PC-3 (cell line): ENCODE measurements at regions not wholly inside any gene's neighbourhood (a gene's known extent, or its start where the extent isn't known, plus 50 kb on each side); places are given as distances from the start of the nearest gene placed in this dataset.

Source experiments
- ATAC-seq: fragments of 200-7000 bp; cut with Tn5 transposase; 2 replicates; pipeline ENCODE4 v1.9.1; 2020; ENCODE audit warnings: mild to moderate bottlenecking, moderate library complexity
- BruUV-seq: library from RNA; stranded (reverse); fragments of 400-500 nt; replicated peaks from 2 replicates; lab custom pipeline; 2021; lab: Mats Ljungman, UMichigan
- CTCF ChIA-PET: fragments of 300-600 bp; sonication (Branson Sonifier 250); formaldehyde crosslinking; loops from one replicate; lab custom pipeline; 2022; ENCODE audit warnings: antibody characterized with exemption; lab: Charles Lee
- POLR2A ChIA-PET: fragments of 300-600 bp; sonication (Branson Sonifier 250); formaldehyde crosslinking; loops from one replicate; lab custom pipeline; 2022; ENCODE audit warnings: antibody characterized with exemption; ENCODE audit not compliant: unreplicated experiment; lab: Charles Lee
- DNase-seq: peaks from one replicate; pipeline ENCODE4 v3.0.0-alpha.2; 2015
- H2AFZ ChIP-seq: fragments of 300-600 bp; sonication (generic); 2 replicates; pipeline ENCODE4 v1.6.0; 2016; ENCODE audit warnings: antibody characterized with exemption, low read length
- H3F3A ChIP-seq: fragments of 300-600 bp; sonication (generic); one replicate; pipeline ENCODE4 v1.6.0; 2017; ENCODE audit warnings: antibody characterized with exemption, low read length, control low read depth, mild to moderate bottlenecking; ENCODE audit not compliant: unreplicated experiment
- H3K27ac ChIP-seq: fragments of 300-600 bp; sonication (generic); 2 replicates; pipeline ENCODE4 v1.5.1; 2016; ENCODE audit warnings: mild to moderate bottlenecking, low read length
- H3K27me3 ChIP-seq: fragments of 300-600 bp; sonication (generic); 2 replicates; pipeline ENCODE4 v1.6.1; 2016; ENCODE audit warnings: low read length, mixed read lengths
- H3K36me3 ChIP-seq: fragments of 300-600 bp; sonication (generic); 2 replicates; pipeline ENCODE4 v1.6.1; 2016; ENCODE audit warnings: low read depth, mixed run types, low read length, mixed read lengths
- H3K4me1 ChIP-seq: fragments of 300-600 bp; sonication (generic); 2 replicates; pipeline ENCODE4 v1.5.1; 2016; ENCODE audit warnings: low read length; ENCODE audit not compliant: insufficient read depth
- H3K4me2 ChIP-seq: fragments of 300-600 bp; sonication (generic); 2 replicates; pipeline ENCODE4 v1.6.0; 2016; ENCODE audit warnings: low read length
- H3K4me3 ChIP-seq: fragments of 300-600 bp; sonication (generic); 2 replicates; pipeline ENCODE4 v1.5.1; 2016; ENCODE audit warnings: mild to moderate bottlenecking, low read length, mixed read lengths
- H3K79me2 ChIP-seq: fragments of 300-600 bp; sonication (generic); 2 replicates; pipeline ENCODE4 v1.6.1; 2017; ENCODE audit warnings: low read length, mixed read lengths
- H3K9ac ChIP-seq: fragments of 300-600 bp; sonication (generic); 2 replicates; pipeline ENCODE4 v1.6.0; 2016; ENCODE audit warnings: mild to moderate bottlenecking, low read length
- H3K9me2 ChIP-seq: fragments of 300-600 bp; sonication (generic); replicated peaks from 2 replicates; pipeline ENCODE4 v1.6.1; 2016; ENCODE audit warnings: mixed run types, low read length, mixed read lengths
- H3K9me3 ChIP-seq: fragments of 300-600 bp; sonication (generic); 2 replicates; pipeline ENCODE4 v1.6.1; 2016; ENCODE audit warnings: low read length, mixed read lengths
- H4K20me1 ChIP-seq: fragments of 300-600 bp; sonication (generic); 2 replicates; pipeline ENCODE4 v1.6.1; 2016; ENCODE audit warnings: low read length, mixed read lengths
- CTCF ChIP-seq: fragments of 300-600 bp; sonication (generic); conservative IDR thresholded peaks from 2 replicates; pipeline ENCODE4 v1.5.1; 2017; ENCODE audit warnings: antibody characterized with exemption, low read depth, mild to moderate bottlenecking, low read length
- EZH2 ChIP-seq: fragments of 300-600 bp; sonication (generic); IDR thresholded peaks from one replicate; pipeline ENCODE4 v1.6.1; 2017; ENCODE audit warnings: antibody characterized with exemption, mild to moderate bottlenecking, low read length; ENCODE audit not compliant: unreplicated experiment
- EZH2phosphoT487 ChIP-seq: fragments of 300-600 bp; sonication (generic); IDR thresholded peaks from 2 replicates; pipeline ENCODE4 v1.6.1; 2018; ENCODE audit warnings: mild to moderate bottlenecking, antibody characterized with exemption, low read length, borderline replicate concordance
- intact Hi-C: fragments of 100-400 bp; cut with micrococcal nuclease; formaldehyde crosslinking; loops from 2 replicates; pipeline ENCODE4 v1.9.0; 2023

- ATAC-seq (no peak), DNase-seq (no peak)
- no peak overlapping the region for H3K4me2 ChIP-seq
- TF ChIP-seq CTCF: no peak
- no peak for TF ChIP-seq EZH2
- no peak for TF ChIP-seq EZH2phosphoT487
- H3K4me3 ChIP-seq: no peak overlapping the region
- no peak overlapping the region for H3K9ac ChIP-seq
- H3K27me3 ChIP-seq: no peaks in the 10 kb centered on the region
- intact Hi-C loops: no loop called here
- H3K4me1 ChIP-seq: no peaks in the 10 kb centered on the region
- BruUV-seq: no TSS peak
- no peaks in the 10 kb centered on the region for H3K9me2 ChIP-seq
- H3F3A ChIP-seq: no peaks in the 10 kb centered on the region
- ChIA-PET CTCF (no interaction called here), POLR2A (no interaction called here)
- H3K79me2 ChIP-seq: no peaks in the 10 kb centered on the region
- no peak overlapping the region for H2AFZ ChIP-seq
- no peak overlapping the region for H3K27ac ChIP-seq
- no peaks in the 10 kb centered on the region for H3K36me3 ChIP-seq
- no peaks in the 10 kb centered on the region for H3K9me3 ChIP-seq
- no peaks in the 10 kb centered on the region for H4K20me1 ChIP-seq
Observed at GRCh38 chr10:8416192-8416701, 361.8 kb downstream of the GATA3 start.

GRCh38 chr10:8416760-8417159 lies 362.3 kb downstream of the GATA3 start:
- CTCF ChIA-PET: no interaction called here

GRCh38 chr10:8417631-8418030 lies 363.1 kb downstream of the GATA3 start:
- H3F3A ChIP-seq: no peaks in the 10 kb centered on the region
- no peaks in the 10 kb centered on the region for H3K4me1 ChIP-seq
- no peaks in the 10 kb centered on the region for H3K9me2 ChIP-seq
- no peaks in the 10 kb centered on the region for H3K27me3 ChIP-seq
- no peaks in the 10 kb centered on the region for H3K36me3 ChIP-seq
- DNase-seq (no peak), ATAC-seq (no peak)
- no peaks in the 10 kb centered on the region for H4K20me1 ChIP-seq
- no peaks in the 10 kb centered on the region for H3K79me2 ChIP-seq
- CTCF ChIA-PET: no interaction called here
- TF ChIP-seq EZH2phosphoT487 (no peak), CTCF (no peak), EZH2 (no peak)
- intact Hi-C loops: no loop called here
- no peak overlapping the region for H3K4me2 ChIP-seq
- no peak overlapping the region for H2AFZ ChIP-seq
- H3K4me3 ChIP-seq: no peak overlapping the region
- H3K9ac ChIP-seq: no peak overlapping the region
- BruUV-seq: no TSS peak
- no peaks in the 10 kb centered on the region for H3K9me3 ChIP-seq
- H3K27ac ChIP-seq: no peak overlapping the region
- POLR2A ChIA-PET: no interaction called here

More at GRCh38 chr10:8416760-8417159, 362.3 kb downstream of the GATA3 start:
- POLR2A ChIA-PET: no interaction called here
- no peaks in the 10 kb centered on the region for H3K36me3 ChIP-seq
- no peak for DNase-seq
- no peak overlapping the region for H2AFZ ChIP-seq
- H3K27ac ChIP-seq: no peak overlapping the region
- TF ChIP-seq EZH2phosphoT487 (no peak), EZH2 (no peak)
- no peak overlapping the region for H3K9ac ChIP-seq
- no peak overlapping the region for H3K4me3 ChIP-seq
- ATAC-seq: no peak
- no peak overlapping the region for H3K4me2 ChIP-seq
- no peaks in the 10 kb centered on the region for H3K4me1 ChIP-seq
- H4K20me1 ChIP-seq: no peaks in the 10 kb centered on the region
- no peaks in the 10 kb centered on the region for H3K9me2 ChIP-seq
- H3F3A ChIP-seq: no peaks in the 10 kb centered on the region
- no peaks in the 10 kb centered on the region for H3K27me3 ChIP-seq
- intact Hi-C loops: no loop called here
- BruUV-seq: no TSS peak
- H3K9me3 ChIP-seq: no peaks in the 10 kb centered on the region
- H3K79me2 ChIP-seq: no peaks in the 10 kb centered on the region
